ENCODE measurements at regions not wholly inside any gene's neighbourhood (a gene's known extent, or its start where the extent isn't known, plus 50 kb on each side); places are given as distances from the start of the nearest gene placed in this dataset.

GRCh38 chr17:53264730-53265129 is 558.0 kb upstream of the KIF2B start:
- Histone ChIP-seq H3K9me3 (replicated peaks in 1 of 2; ENCODE audit: control insufficient read depth in 1 of 2, insufficient read depth in 1 of 2, low read length in 2 of 2) (no peaks in the 10 kb centered on the region), H3K79me2 (ENCODE audit: insufficient read depth, low read length) (no peaks in the 10 kb centered on the region), H4K20me1 (ENCODE audit: insufficient read depth, low read length) (no peaks in the 10 kb centered on the region), H2AFZ (ENCODE audit: insufficient read depth, low read depth, low read length, poor library complexity, severe bottlenecking) (no peak overlapping the region), H3K4me3 (replicated peaks in 1 of 3; ENCODE audit: low read depth in 2 of 3, low read length in 3 of 3) (no peak overlapping the region), H3K36me3 (replicated peaks in 1 of 2; ENCODE audit: control insufficient read depth in 1 of 2, insufficient read depth in 2 of 2, low read length in 2 of 2) (no peaks in the 10 kb centered on the region), H3K4me1 (ENCODE audit: control insufficient read depth in 1 of 2, insufficient read depth in 2 of 2, low read length in 2 of 2) (no peaks in the 10 kb centered on the region), H3K27me3 (ENCODE audit: control insufficient read depth in 2 of 2, insufficient read depth in 2 of 2, low read length in 2 of 2) (no peaks in the 10 kb centered on the region), H3K27ac (ENCODE audit: low read depth in 1 of 2, low read length in 2 of 2) (no peak overlapping the region), H3K4me2 (replicated peaks; ENCODE audit: extremely low read depth, low read length, poor library complexity, severe bottlenecking) (no peak overlapping the region), H3K9ac (ENCODE audit: insufficient read depth, low read length, poor library complexity, severe bottlenecking) (no peak overlapping the region)
- Mint-ChIP-seq H3K27ac (no peak overlapping the region), H3K36me3 (no peaks in the 10 kb centered on the region), H3K27me3 (ENCODE audit: low read depth in 3 of 3) (peaks cover 0 to 1% (median 0%) of the 10 kb centered on the region in 3 donors), H3K9me3 (peaks cover 0 to 4% (median 0%) of the 10 kb centered on the region in 7 donors), H3K4me3 (no peak overlapping the region), H3K4me1 (no peaks in the 10 kb centered on the region)
- no peak for DNase-seq
- no peak for TF ChIP-seq CTCF (IDR thresholded peaks at IDR 0.05)
- no CpG with 5 or more reads among the region's 1 CpG for WGBS (ENCODE audit: insufficient coverage)
- intact Hi-C loops (cut with micrococcal nuclease), result no loop called here

- no peaks in the 10 kb centered on the region for H3K4me1 Mint-ChIP-seq
- H3K4me3 Mint-ChIP-seq, result no peak overlapping the region
- Histone ChIP-seq H3K27me3 (ENCODE audit: control insufficient read depth in 2 of 2, insufficient read depth in 2 of 2, low read length in 2 of 2) (no peaks in the 10 kb centered on the region), H3K9me3 (replicated peaks in 1 of 2; ENCODE audit: control insufficient read depth in 1 of 2, insufficient read depth in 1 of 2, low read length in 2 of 2) (peaks cover 14 to 15% of the 10 kb centered on the region in 2 donors), H3K36me3 (replicated peaks in 1 of 2; ENCODE audit: control insufficient read depth in 1 of 2, insufficient read depth in 2 of 2, low read length in 2 of 2) (no peaks in the 10 kb centered on the region), H3K4me2 (replicated peaks; ENCODE audit: extremely low read depth, low read length, poor library complexity, severe bottlenecking) (no peak overlapping the region), H4K20me1 (ENCODE audit: insufficient read depth, low read length) (no peaks in the 10 kb centered on the region), H3K79me2 (ENCODE audit: insufficient read depth, low read length) (no peaks in the 10 kb centered on the region), H3K27ac (ENCODE audit: low read depth in 1 of 2, low read length in 2 of 2) (no peak overlapping the region), H3K4me3 (replicated peaks in 1 of 3; ENCODE audit: low read depth in 2 of 3, low read length in 3 of 3) (no peak overlapping the region), H2AFZ (ENCODE audit: insufficient read depth, low read depth, low read length, poor library complexity, severe bottlenecking) (no peak overlapping the region), H3K9ac (ENCODE audit: insufficient read depth, low read length, poor library complexity, severe bottlenecking) (no peak overlapping the region), H3K4me1 (ENCODE audit: control insufficient read depth in 1 of 2, insufficient read depth in 2 of 2, low read length in 2 of 2) (no peaks in the 10 kb centered on the region)
- no peak for DNase-seq
- intact Hi-C loops (cut with micrococcal nuclease), result no loop called here
- no peaks in the 10 kb centered on the region for H3K36me3 Mint-ChIP-seq
- H3K27ac Mint-ChIP-seq, result no peak overlapping the region
- H3K9me3 Mint-ChIP-seq, result peaks cover 1 to 11% (median 5%) of the 10 kb centered on the region in 7 donors
- peaks cover 0 to 3% (median 0%) of the 10 kb centered on the region in 3 donors for H3K27me3 Mint-ChIP-seq (ENCODE audit: low read depth in 3 of 3)
- no peak for TF ChIP-seq CTCF (IDR thresholded peaks at IDR 0.05)
- WGBS (ENCODE audit: insufficient coverage), result no CpG with 5 or more reads among the region's 1 CpG
Observed at GRCh38 chr17:53253956-53254597, 568.6 kb upstream of the KIF2B start.
